ENCODE measurements at regions not wholly inside any gene's neighbourhood (a gene's known extent, or its start where the extent isn't known, plus 50 kb on each side); places are given as distances from the start of the nearest gene placed in this dataset.

DNA sequence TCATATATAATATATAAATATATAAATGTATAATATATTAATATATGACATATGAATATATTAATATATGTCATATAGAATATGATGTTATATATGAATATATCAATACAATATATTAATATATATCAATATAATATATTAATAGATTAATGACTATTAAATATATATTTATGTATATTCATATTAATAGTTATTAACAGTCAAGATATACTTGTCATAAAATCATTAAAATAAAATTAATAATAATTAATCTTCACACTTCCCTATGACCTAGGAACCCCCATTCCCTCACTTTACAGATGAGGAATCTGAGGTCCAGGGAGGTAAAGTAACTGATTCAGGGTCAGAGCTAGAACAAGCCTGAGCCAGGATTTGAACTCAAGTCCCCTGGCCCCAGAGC is 70.6 kb upstream of the SLC6A11 start:
- no peaks in the 10 kb centered on the region for H3K27me3 ChIP-seq (ENCODE audit: control insufficient read depth, insufficient read depth, low read length)
- no peaks in the 10 kb centered on the region for H3K36me3 ChIP-seq (ENCODE audit: control insufficient read depth, insufficient read depth, low read length)
- H3K9me3 ChIP-seq (ENCODE audit: control insufficient read depth, insufficient read depth, low read length): no peaks in the 10 kb centered on the region
- Mint-ChIP-seq H3K9me3 (no peaks in the 10 kb centered on the region), H3K36me3 (no peaks in the 10 kb centered on the region), H3K27me3 (ENCODE audit: low read depth in 2 of 2) (peaks cover 21 to 28% of the 10 kb centered on the region in 2 donors), H3K4me1 (no peaks in the 10 kb centered on the region), H3K27ac (no peak overlapping the region), H3K4me3 (no peak overlapping the region)
- TF ChIP-seq, protein P1, sequence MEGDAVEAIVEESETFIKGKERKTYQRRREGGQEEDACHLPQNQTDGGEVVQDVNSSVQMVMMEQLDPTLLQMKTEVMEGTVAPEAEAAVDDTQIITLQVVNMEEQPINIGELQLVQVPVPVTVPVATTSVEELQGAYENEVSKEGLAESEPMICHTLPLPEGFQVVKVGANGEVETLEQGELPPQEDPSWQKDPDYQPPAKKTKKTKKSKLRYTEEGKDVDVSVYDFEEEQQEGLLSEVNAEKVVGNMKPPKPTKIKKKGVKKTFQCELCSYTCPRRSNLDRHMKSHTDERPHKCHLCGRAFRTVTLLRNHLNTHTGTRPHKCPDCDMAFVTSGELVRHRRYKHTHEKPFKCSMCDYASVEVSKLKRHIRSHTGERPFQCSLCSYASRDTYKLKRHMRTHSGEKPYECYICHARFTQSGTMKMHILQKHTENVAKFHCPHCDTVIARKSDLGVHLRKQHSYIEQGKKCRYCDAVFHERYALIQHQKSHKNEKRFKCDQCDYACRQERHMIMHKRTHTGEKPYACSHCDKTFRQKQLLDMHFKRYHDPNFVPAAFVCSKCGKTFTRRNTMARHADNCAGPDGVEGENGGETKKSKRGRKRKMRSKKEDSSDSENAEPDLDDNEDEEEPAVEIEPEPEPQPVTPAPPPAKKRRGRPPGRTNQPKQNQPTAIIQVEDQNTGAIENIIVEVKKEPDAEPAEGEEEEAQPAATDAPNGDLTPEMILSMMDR (IDR thresholded peaks at IDR 0.05): no peak
- ATAC-seq (no peak), DNase-seq (no peak)
- H3K4me1 ChIP-seq (ENCODE audit: control insufficient read depth, insufficient read depth, low read length): no peaks in the 10 kb centered on the region
- no peak overlapping the region for H3K4me3 ChIP-seq (ENCODE audit: low read length)
- intact Hi-C loops (cut with micrococcal nuclease): no loop called here
- H3K27ac ChIP-seq (ENCODE audit: low read length): no peak overlapping the region

DNA sequence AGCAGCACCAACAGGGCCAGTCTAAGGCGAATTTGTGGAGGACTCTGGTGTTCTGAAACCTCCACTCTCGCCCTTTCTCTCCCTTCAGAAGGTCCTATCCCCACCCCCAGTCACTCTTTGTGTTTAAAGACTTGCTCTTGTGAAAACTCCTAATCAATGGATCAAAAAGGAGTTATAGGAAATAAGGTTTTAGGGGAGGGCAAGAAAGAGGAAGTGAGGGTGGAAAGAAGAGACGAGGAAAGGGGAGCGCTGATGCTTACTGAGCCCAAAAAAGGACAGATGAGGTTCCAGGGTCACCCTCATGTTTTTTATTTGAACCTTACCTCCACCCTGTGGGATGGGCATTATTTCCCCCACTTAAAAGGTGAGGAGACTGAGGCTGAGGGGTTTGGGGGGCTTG is 70.0 kb upstream of the SLC6A11 start:
- 57% methylated on average over 4 of the region's 4 CpGs for WGBS (ENCODE audit: insufficient coverage)
- no peaks in the 10 kb centered on the region for H3K9me3 Mint-ChIP-seq

DNA sequence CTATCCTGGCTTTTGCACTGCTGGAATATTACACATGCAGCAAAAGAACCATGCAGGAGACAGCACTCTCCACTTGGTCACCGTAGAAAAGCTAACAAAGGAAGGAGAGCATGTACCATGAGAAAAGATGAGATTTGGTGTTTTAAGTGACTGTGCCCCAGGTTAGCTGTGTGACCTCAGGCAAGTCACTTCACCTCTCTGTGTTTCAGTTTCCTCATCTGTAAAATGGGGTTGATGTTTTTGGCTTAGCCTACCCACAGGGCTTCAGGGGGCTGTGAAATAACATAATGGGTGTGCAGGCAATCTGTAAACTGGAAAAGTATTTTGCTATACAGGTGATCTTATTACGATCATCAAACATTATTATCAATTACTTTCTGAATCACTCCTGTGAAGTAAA is 69.3 kb upstream of the SLC6A11 start:
- Mint-ChIP-seq H3K36me3 (no peaks in the 10 kb centered on the region), H3K27me3 (ENCODE audit: low read depth in 2 of 2) (peaks cover 15 to 20% of the 10 kb centered on the region in 2 donors), H3K4me1 (no peaks in the 10 kb centered on the region), H3K4me3 (no peak overlapping the region), H3K9me3 (no peaks in the 10 kb centered on the region), H3K27ac (no peak overlapping the region)
- Histone ChIP-seq H3K36me3 (ENCODE audit: control insufficient read depth, insufficient read depth, low read length) (no peaks in the 10 kb centered on the region), H3K27me3 (ENCODE audit: control insufficient read depth, insufficient read depth, low read length) (no peaks in the 10 kb centered on the region), H3K9me3 (ENCODE audit: control insufficient read depth, insufficient read depth, low read length) (no peaks in the 10 kb centered on the region), H3K27ac (ENCODE audit: low read length) (no peak overlapping the region), H3K4me3 (ENCODE audit: low read length) (no peak overlapping the region), H3K4me1 (ENCODE audit: control insufficient read depth, insufficient read depth, low read length) (no peaks in the 10 kb centered on the region)
- intact Hi-C loops (cut with micrococcal nuclease): no loop called here
- DNase-seq (no peak), ATAC-seq (no peak)
- TF ChIP-seq, protein P1 (IDR thresholded peaks at IDR 0.05): no peak
- 86% methylated on average over 2 of the region's 2 CpGs for WGBS (ENCODE audit: insufficient coverage)

More for the DNA sequence above, 70.0 kb upstream of the SLC6A11 start:
- no peaks in the 10 kb centered on the region for H3K4me1 ChIP-seq (ENCODE audit: control insufficient read depth, insufficient read depth, low read length)
- Mint-ChIP-seq H3K36me3 (no peaks in the 10 kb centered on the region), H3K4me3 (no peak overlapping the region), H3K27ac (no peak overlapping the region), H3K4me1 (no peaks in the 10 kb centered on the region), H3K27me3 (ENCODE audit: low read depth in 2 of 2) (peaks cover 15 to 22% of the 10 kb centered on the region in 2 donors)
- no peaks in the 10 kb centered on the region for H3K36me3 ChIP-seq (ENCODE audit: control insufficient read depth, insufficient read depth, low read length)
- DNase-seq (no peak), ATAC-seq (no peak)
- H3K9me3 ChIP-seq (ENCODE audit: control insufficient read depth, insufficient read depth, low read length): no peaks in the 10 kb centered on the region
- TF ChIP-seq, protein P1 (IDR thresholded peaks at IDR 0.05): no peak
- intact Hi-C loops (cut with micrococcal nuclease): no loop called here
- H3K27me3 ChIP-seq (ENCODE audit: control insufficient read depth, insufficient read depth, low read length): no peaks in the 10 kb centered on the region
- no peak overlapping the region for H3K27ac ChIP-seq (ENCODE audit: low read length)
- H3K4me3 ChIP-seq (ENCODE audit: low read length): no peak overlapping the region

DNA sequence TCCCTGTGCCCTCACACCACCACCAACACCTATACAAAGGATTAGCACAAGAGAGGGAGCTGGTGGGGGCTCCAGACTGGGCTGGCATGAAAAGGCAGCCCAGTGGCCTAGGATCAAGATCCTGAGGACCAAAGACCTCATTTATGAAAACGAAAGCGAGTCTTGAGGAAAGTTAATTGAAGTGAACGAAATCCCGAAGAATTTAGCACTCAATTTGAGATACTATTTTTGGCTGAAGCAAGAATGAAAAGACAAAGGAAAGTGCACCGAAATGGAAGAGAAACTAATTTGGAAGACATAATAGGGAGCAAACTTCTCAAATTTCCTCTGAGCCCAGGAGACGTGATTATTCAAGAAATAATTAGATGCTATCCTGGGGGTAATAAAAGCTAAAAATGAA is 68.7 kb upstream of the SLC6A11 start:
- Mint-ChIP-seq H3K36me3 (no peaks in the 10 kb centered on the region), H3K4me1 (no peaks in the 10 kb centered on the region), H3K4me3 (no peak overlapping the region), H3K9me3 (no peaks in the 10 kb centered on the region), H3K27me3 (ENCODE audit: low read depth in 2 of 2) (peaks cover 15 to 20% of the 10 kb centered on the region in 2 donors), H3K27ac (no peak overlapping the region)
- Histone ChIP-seq H3K27ac (ENCODE audit: low read length) (no peak overlapping the region), H3K9me3 (ENCODE audit: control insufficient read depth, insufficient read depth, low read length) (no peaks in the 10 kb centered on the region), H3K36me3 (ENCODE audit: control insufficient read depth, insufficient read depth, low read length) (no peaks in the 10 kb centered on the region), H3K4me3 (ENCODE audit: low read length) (no peak overlapping the region), H3K4me1 (ENCODE audit: control insufficient read depth, insufficient read depth, low read length) (no peaks in the 10 kb centered on the region), H3K27me3 (ENCODE audit: control insufficient read depth, insufficient read depth, low read length) (no peaks in the 10 kb centered on the region)
- intact Hi-C loops (cut with micrococcal nuclease): no loop called here
- no peak for DNase-seq
- TF ChIP-seq, protein P1 (IDR thresholded peaks at IDR 0.05): no peak
- ATAC-seq: no peak
- WGBS (ENCODE audit: insufficient coverage): 86% methylated on average over 6 of the region's 6 CpGs
